Coronary artery (tissue), 2 donors: ENCODE measurements at regions not wholly inside any gene's neighbourhood (a gene's known extent, or its start where the extent isn't known, plus 50 kb on each side); places are given as distances from the start of the nearest gene placed in this dataset.

Source experiments
- DNase-seq: peaks from one replicate; pipeline ENCODE4 v3.0.0-alpha.2; 2017; ENCODE audit warnings: low spot score
- H3K27ac ChIP-seq, 2 donors: fragments of 200-600 bp; sonication (generic); one replicate each; pipeline ENCODE4 v1.5.1; 2016 to 2019
- H3K4me3 ChIP-seq: fragments of 200-600 bp; sonication (generic); 2 replicates; pipeline ENCODE4 v1.5.1; 2016; ENCODE audit warnings: mild to moderate bottlenecking, moderate library complexity
- CTCF ChIP-seq: fragments of 200-600 bp; sonication (generic); IDR thresholded peaks from one replicate; pipeline ENCODE4 v1.5.1; 2019; ENCODE audit warnings: antibody characterized with exemption

GRCh38 chr2:180472133-180472532, 465.0 kb upstream of the CWC22 start:
- no peak for DNase-seq
- no peak overlapping the region for H3K4me3 ChIP-seq
- TF ChIP-seq CTCF: no peak
- H3K27ac ChIP-seq: no peak overlapping the region

- H3K4me3 ChIP-seq: no peak overlapping the region
- no peak for TF ChIP-seq CTCF
- no peak overlapping the region for H3K27ac ChIP-seq
- no peak for DNase-seq
Observed at GRCh38 chr2:180463608-180464007, 456.5 kb upstream of the CWC22 start.

GRCh38 chr2:180461761-180462160, 454.7 kb upstream of the CWC22 start:
- no peak for TF ChIP-seq CTCF
- DNase-seq: no peak
- no peak overlapping the region for H3K27ac ChIP-seq

GRCh38 chr2:180456801-180457200, 449.7 kb upstream of the CWC22 start:
- no peak for TF ChIP-seq CTCF
- Histone ChIP-seq H3K4me3 (no peak overlapping the region), H3K27ac (no peak overlapping the region)
- no peak for DNase-seq

More at GRCh38 chr2:180461761-180462160, 454.7 kb upstream of the CWC22 start:
- no peak overlapping the region for H3K4me3 ChIP-seq

DNA sequence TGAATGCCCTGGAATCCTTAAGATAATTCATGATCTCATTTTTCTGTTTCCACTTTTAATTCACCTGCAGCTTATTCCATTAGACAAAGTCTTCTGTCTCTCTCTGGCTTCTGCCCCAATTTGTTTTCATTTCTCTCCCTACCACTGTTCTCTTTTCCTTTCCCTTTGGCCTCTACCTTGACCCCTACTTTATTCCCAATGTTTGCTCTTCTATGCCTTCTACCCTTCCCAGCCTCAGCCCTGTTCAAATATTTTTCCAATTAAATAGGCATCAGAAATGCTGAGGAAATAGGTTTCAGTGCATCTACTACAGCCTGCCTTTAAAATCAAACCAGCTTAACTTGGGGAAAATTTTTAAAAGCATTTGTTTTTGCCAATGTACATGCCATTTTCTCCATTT, 443.7 kb upstream of the CWC22 start:
- Histone ChIP-seq H3K4me3 (no peak overlapping the region), H3K27ac (no peak overlapping the region)
- no peak for DNase-seq
- TF ChIP-seq CTCF: no peak

DNA sequence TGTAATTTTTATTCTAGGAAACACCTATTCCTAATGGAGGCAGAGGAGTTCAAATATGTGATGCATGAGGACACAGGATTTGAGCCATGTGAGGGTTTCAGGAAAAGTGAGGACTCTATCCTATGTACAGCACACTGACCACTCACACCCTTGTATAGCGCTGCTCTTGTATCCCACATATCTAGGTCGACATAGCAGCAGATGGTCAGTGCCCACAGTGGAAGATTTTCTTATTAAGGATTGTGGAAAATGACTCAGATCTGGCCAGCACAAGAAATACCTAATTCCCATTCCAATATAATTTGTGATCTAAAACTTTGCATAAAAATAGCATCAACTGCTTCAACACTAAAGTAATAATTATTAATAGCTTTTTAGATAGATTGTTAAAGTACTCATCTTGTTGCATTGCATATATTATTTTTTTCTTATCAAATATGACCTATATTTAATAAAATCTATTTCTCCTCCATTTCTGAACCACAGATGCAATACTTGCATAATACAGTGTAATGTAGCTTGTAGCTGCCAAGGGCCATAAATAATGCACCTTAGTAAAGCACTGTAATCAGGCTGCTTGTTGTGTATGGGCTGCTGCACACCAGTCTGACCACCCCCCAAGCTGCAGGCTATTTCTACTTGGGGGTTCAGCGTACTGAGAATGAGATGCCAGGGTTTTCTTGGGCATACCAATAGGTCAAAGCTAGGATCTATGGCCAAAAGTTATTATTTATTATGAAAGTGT, 442.2 kb upstream of the CWC22 start:
- no peak overlapping the region for H3K27ac ChIP-seq
- no peak for TF ChIP-seq CTCF

DNA sequence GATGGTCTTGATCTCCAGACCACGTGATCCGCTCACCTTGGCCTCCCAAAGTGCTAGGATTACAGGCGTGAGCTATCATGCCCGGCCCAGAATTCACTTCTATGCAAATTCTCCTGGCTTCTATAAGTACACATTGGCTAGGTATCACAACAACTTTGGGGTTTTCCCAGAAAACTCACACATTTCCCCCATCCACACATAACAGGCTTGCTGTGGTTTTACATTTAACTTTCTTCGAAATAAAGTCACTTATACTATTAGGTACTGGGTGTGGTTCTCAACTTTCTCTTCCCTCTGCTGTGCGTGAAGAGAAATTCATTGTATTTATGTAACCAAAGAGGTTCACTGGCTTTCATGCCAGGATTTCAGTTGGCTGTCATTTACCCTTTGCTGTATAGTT, 439.4 kb upstream of the CWC22 start:
- DNase-seq: no peak
- no peak overlapping the region for H3K4me3 ChIP-seq
- no peak for TF ChIP-seq CTCF
- H3K27ac ChIP-seq: no peak overlapping the region

More for the DNA sequence above, 442.2 kb upstream of the CWC22 start:
- no peak overlapping the region for H3K4me3 ChIP-seq
- no peak for DNase-seq
